H9 (cell line): ENCODE measurements at regions not wholly inside any gene's neighbourhood (a gene's known extent, or its start where the extent isn't known, plus 50 kb on each side); places are given as distances from the start of the nearest gene placed in this dataset.

Experiments used
- DNase-seq: peaks from one replicate; pipeline ENCODE4 v3.0.0-alpha.2; 2017
- H2AFZ ChIP-seq: one replicate; pipeline ENCODE4 v1.6.1; 2013; ENCODE audit warnings: mild to moderate bottlenecking, low read length, control low read depth, moderate library complexity
- H2AK5ac ChIP-seq: 2 replicates; pipeline ENCODE4 v1.6.1; 2013; ENCODE audit warnings: low read length, control low read depth, mixed read lengths; ENCODE audit not compliant: insufficient read length
- H2BK120ac ChIP-seq: one replicate; pipeline ENCODE4 v1.6.1; 2013; ENCODE audit warnings: low read depth, mild to moderate bottlenecking, low read length, control low read depth, inconsistent platforms; ENCODE audit not compliant: poor library complexity, severe bottlenecking
- H2BK12ac ChIP-seq: 2 replicates; pipeline ENCODE4 v1.6.1; 2013; ENCODE audit warnings: low read length, control low read depth, mixed read lengths, low read depth; ENCODE audit not compliant: insufficient read length
- H2BK15ac ChIP-seq: 2 replicates; pipeline ENCODE4 v1.6.1; 2013; ENCODE audit warnings: low read depth, low read length, control low read depth
- H2BK20ac ChIP-seq: one replicate; pipeline ENCODE4 v1.6.1; 2013; ENCODE audit warnings: low read depth, mild to moderate bottlenecking, low read length, control low read depth, inconsistent platforms; ENCODE audit not compliant: poor library complexity, severe bottlenecking
- H2BK5ac ChIP-seq: 2 replicates; pipeline ENCODE4 v1.6.1; 2013; ENCODE audit warnings: low read length, control low read depth, mixed read lengths; ENCODE audit not compliant: insufficient read length
- H3K14ac ChIP-seq: 2 replicates; pipeline ENCODE4 v1.6.1; 2013; ENCODE audit warnings: low read length, control low read depth; ENCODE audit not compliant: insufficient read depth
- H3K18ac ChIP-seq: 2 replicates; pipeline ENCODE4 v1.6.1; 2013; ENCODE audit warnings: low read depth, mild to moderate bottlenecking, mixed read lengths, low read length, control low read depth; ENCODE audit not compliant: insufficient read length
- H3K23ac ChIP-seq: 2 replicates; pipeline ENCODE4 v1.6.1; 2013; ENCODE audit warnings: low read length, control low read depth, mixed read lengths, low read depth; ENCODE audit not compliant: insufficient read length
- H3K23me2 ChIP-seq: 2 replicates; pipeline ENCODE4 v1.6.1; 2013; ENCODE audit warnings: low read depth, mild to moderate bottlenecking, mixed read lengths, low read length, control low read depth; ENCODE audit not compliant: insufficient read length, poor library complexity, severe bottlenecking
- H3K27ac ChIP-seq: 2 replicates; pipeline ENCODE4 v1.5.1; 2013; ENCODE audit warnings: low read length, control low read depth, mixed read lengths, low read depth; ENCODE audit not compliant: insufficient read length
- H3K27me3 ChIP-seq: 2 replicates; pipeline ENCODE4 v1.6.1; 2013; ENCODE audit warnings: low read length, control low read depth, inconsistent platforms; ENCODE audit not compliant: insufficient read depth
- H3K4ac ChIP-seq: 2 replicates; pipeline ENCODE4 v1.6.1; 2013; ENCODE audit warnings: low read depth, mild to moderate bottlenecking, control low read depth, inconsistent platforms, low read length, moderate library complexity
- H3K4me1 ChIP-seq: 2 replicates; pipeline ENCODE4 v1.6.1; 2013; ENCODE audit warnings: low read length, control low read depth, inconsistent platforms; ENCODE audit not compliant: insufficient read depth
- H3K4me2 ChIP-seq: 2 replicates; pipeline ENCODE4 v1.6.1; 2013; ENCODE audit warnings: low read length, control low read depth, mixed read lengths; ENCODE audit not compliant: insufficient read length, insufficient read depth
- H3K56ac ChIP-seq: 2 replicates; pipeline ENCODE4 v1.6.1; 2013; ENCODE audit warnings: low read depth, mild to moderate bottlenecking, mixed read lengths, low read length, control low read depth; ENCODE audit not compliant: insufficient read length
- H3K79me1 ChIP-seq: 2 replicates; pipeline ENCODE4 v1.6.1; 2013; ENCODE audit warnings: low read depth, mild to moderate bottlenecking, moderate library complexity, low read length, control low read depth, inconsistent platforms; ENCODE audit not compliant: insufficient read depth, poor library complexity, severe bottlenecking
- H3K79me2 ChIP-seq: 2 replicates; pipeline ENCODE4 v1.6.1; 2013; ENCODE audit warnings: low read length, control low read depth, inconsistent platforms; ENCODE audit not compliant: insufficient read depth
- H3K9ac ChIP-seq: 2 replicates; pipeline ENCODE4 v1.6.1; 2013; ENCODE audit warnings: low read length, control low read depth, mixed read lengths; ENCODE audit not compliant: insufficient read length; ENCODE audit errors: extremely low read depth
- H3K9me3 ChIP-seq: one replicate; pipeline ENCODE4 v1.6.1; 2013; ENCODE audit warnings: low read depth, low read length, inconsistent platforms; ENCODE audit not compliant: control insufficient read depth
- H3T11ph ChIP-seq: one replicate; pipeline ENCODE4 v1.6.1; 2013; ENCODE audit warnings: mild to moderate bottlenecking, low read length, control low read depth, inconsistent platforms
- H4K20me1 ChIP-seq: one replicate; pipeline ENCODE4 v1.6.1; 2013; ENCODE audit not compliant: control insufficient read depth, insufficient read length, insufficient read depth
- H4K5ac ChIP-seq: 2 replicates; pipeline ENCODE4 v1.6.1; 2013; ENCODE audit warnings: low read depth, mild to moderate bottlenecking, mixed read lengths, low read length, control low read depth; ENCODE audit not compliant: insufficient read length
- H4K8ac ChIP-seq: replicated peaks from 2 replicates; pipeline ENCODE4 v1.6.1; 2013; ENCODE audit warnings: low read length, control low read depth, mixed read lengths, low read depth; ENCODE audit not compliant: insufficient read length
- H4K91ac ChIP-seq: 2 replicates; pipeline ENCODE4 v1.6.1; 2013; ENCODE audit warnings: low read depth, mild to moderate bottlenecking, moderate library complexity, mixed read lengths, low read length, control low read depth; ENCODE audit not compliant: insufficient read length
- H3K27ac Mint-ChIP-seq, 3 experiments: 2 replicates in 2 of 3; 3 replicates in 1 of 3; pipeline ENCODE4 v1.8.0; 2020 to 2021; ENCODE audit warnings: mixed read lengths in 3 of 3, mild to moderate bottlenecking in 1 of 3, moderate library complexity in 1 of 3
- H3K27me3 Mint-ChIP-seq: 2 replicates; pipeline ENCODE4 v1.8.0; 2021; ENCODE audit warnings: low read depth, mild to moderate bottlenecking, moderate library complexity, mixed read lengths
- H3K36me3 Mint-ChIP-seq, 3 experiments: 2 replicates in 2 of 3; 3 replicates in 1 of 3; pipeline ENCODE4 v1.8.0; 2020 to 2021; ENCODE audit warnings: low read depth in 3 of 3, mixed read lengths in 3 of 3; ENCODE audit not compliant: insufficient read depth in 1 of 3
- H3K4me1 Mint-ChIP-seq, 2 experiments: 2 replicates each; pipeline ENCODE4 v1.8.0; 2020; ENCODE audit warnings: mixed read lengths in 2 of 2
- H3K4me3 Mint-ChIP-seq, 2 experiments: 2 replicates in 1 of 2; 3 replicates in 1 of 2; pipeline ENCODE4 v1.8.0; 2020 to 2021; ENCODE audit warnings: mild to moderate bottlenecking in 2 of 2, mixed read lengths in 2 of 2, moderate library complexity in 1 of 2
- H3K9me3 Mint-ChIP-seq, 2 experiments: 2 replicates in 1 of 2; 3 replicates in 1 of 2; pipeline ENCODE4 v1.8.0; 2020; ENCODE audit warnings: mild to moderate bottlenecking in 2 of 2, mixed read lengths in 2 of 2, moderate library complexity in 1 of 2
- CTCF ChIP-seq: fragments of 200-600 bp; sonication (generic); conservative IDR thresholded peaks from 3 replicates; pipeline ENCODE4 v1.8.0; 2021; ENCODE audit warnings: antibody characterized with exemption, mild to moderate bottlenecking
- WGBS: extraction: QIAGEN DNeasy Blood & Tissue Kit; methylation state at CpG from one replicate; pipeline ENCODE4 v1.1.7; 2013; ENCODE audit warnings: missing lambda C conversion rate, low lambda C conversion rate, mixed read lengths; ENCODE audit not compliant: insufficient read length; ENCODE audit errors: extremely low coverage; 5-methylcytosine and 5-hydroxymethylcytosine counted together

- no CpG with 5 or more reads among the region's 5 CpGs for WGBS
- H4K5ac ChIP-seq = no peak overlapping the region
- no peaks in the 10 kb centered on the region for H3K23me2 ChIP-seq
- no peaks in the 10 kb centered on the region for H3K9me3 ChIP-seq
- H3T11ph ChIP-seq = no peak overlapping the region
- no peak overlapping the region for H3K9ac ChIP-seq
- H3K18ac ChIP-seq = no peak overlapping the region
- no peak overlapping the region for H3K14ac ChIP-seq
- H2AFZ ChIP-seq = no peak overlapping the region
- no peaks in the 10 kb centered on the region for H3K27me3 ChIP-seq
- no peak overlapping the region for H3K4me2 ChIP-seq
- no peak overlapping the region for H3K23ac ChIP-seq
- H2BK15ac ChIP-seq = no peak overlapping the region
- H2BK120ac ChIP-seq = no peak overlapping the region
- no peak overlapping the region for H2AK5ac ChIP-seq
- H3K4ac ChIP-seq = no peak overlapping the region
- H3K9me3 Mint-ChIP-seq = no peaks in the 10 kb centered on the region
- H3K4me3 Mint-ChIP-seq = no peak overlapping the region
- no peak overlapping the region for H3K27ac ChIP-seq
- H4K91ac ChIP-seq = no peak overlapping the region
- no peak overlapping the region for H2BK20ac ChIP-seq
- no peak overlapping the region for H2BK5ac ChIP-seq
- H2BK12ac ChIP-seq = no peak overlapping the region
- no peak overlapping the region for H3K56ac ChIP-seq
- no peaks in the 10 kb centered on the region for H3K79me2 ChIP-seq
- H3K27me3 Mint-ChIP-seq = peaks cover 4% of the 10 kb centered on the region; the same call in 1 of the 2 replicates
- no peak for DNase-seq
- H3K79me1 ChIP-seq = no peaks in the 10 kb centered on the region
- H3K36me3 Mint-ChIP-seq = no peaks in the 10 kb centered on the region
- H3K27ac Mint-ChIP-seq = no peak overlapping the region
- no peaks in the 10 kb centered on the region for H4K20me1 ChIP-seq
- H4K8ac ChIP-seq = no peak overlapping the region
- no peaks in the 10 kb centered on the region for H3K4me1 ChIP-seq
- peaks cover 14 to 19% of the 10 kb centered on the region in 2 experiments for H3K4me1 Mint-ChIP-seq
- TF ChIP-seq CTCF = no peak
Observed at GRCh38 chr16:5527817-5528216, 430.2 kb upstream of the EEF2KMT start.
